Activated T-cell treated with anti-CD3 and anti-CD28 coated beads, Interleukin-2, amount 50 U/mL, for 1 hour (primary cell): ENCODE measurements at regions not wholly inside any gene's neighbourhood (a gene's known extent, or its start where the extent isn't known, plus 50 kb on each side); places are given as distances from the start of the nearest gene placed in this dataset.

Experiments used
- DNase-seq: peaks from one replicate; pipeline ENCODE4 v3.0.0-alpha.2; 2020

DNA sequence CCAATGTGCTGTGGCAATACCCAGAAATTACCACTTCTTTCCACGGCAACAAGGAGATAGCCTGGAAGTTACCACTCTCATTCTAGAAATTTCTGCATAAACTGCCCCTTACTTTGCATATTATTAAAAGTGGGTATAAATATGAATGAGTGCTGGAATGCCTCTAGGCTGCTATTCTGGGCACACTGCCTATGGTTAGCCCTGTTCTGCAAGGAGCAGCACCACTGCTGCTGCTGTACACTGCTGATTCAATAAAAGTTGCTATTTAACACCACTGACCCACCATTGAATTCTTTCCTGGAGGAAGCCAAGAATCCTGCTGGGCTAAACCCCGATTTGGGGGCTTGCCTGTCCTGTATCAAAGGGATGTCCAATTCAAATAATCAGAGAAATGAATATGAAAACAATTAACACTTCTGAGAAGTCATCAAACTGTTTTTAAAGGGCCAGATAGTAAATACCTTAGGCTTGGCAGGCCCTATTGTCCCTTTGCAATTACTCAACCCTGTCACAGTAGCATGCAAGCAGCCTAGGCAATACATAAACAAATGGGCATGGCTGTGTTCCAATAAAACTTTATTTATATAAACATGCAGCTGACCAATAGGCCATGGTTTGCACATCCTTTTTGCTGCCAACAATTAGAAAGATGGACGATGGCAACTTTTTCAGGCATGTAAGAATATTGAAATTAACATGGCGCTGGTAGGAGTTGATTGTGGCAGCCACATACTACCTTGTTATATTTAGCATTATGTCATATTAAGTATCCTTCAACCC lies 369.4 kb upstream of the B3GALT2 start:
- no peak for DNase-seq

DNA sequence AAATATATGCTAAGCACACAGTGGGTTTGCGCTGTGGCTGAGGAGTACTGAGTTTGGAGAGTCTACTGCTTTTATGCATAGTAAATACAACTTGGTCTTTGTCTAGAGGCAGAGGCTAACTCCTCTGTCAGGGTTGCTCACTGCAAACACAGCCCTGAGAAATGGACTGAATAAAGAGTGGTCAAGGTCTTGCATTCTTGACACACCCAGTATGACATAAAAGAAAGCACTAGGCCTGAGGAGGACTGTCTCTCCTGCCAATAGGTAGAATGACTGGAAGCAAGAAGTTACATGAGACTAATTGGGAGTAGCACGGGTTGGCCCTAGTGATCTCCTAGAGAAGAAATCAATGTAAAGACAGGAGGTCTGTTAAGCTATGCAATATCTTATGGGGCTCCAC lies 367.2 kb upstream of the B3GALT2 start:
- DNase-seq = no peak

DNA sequence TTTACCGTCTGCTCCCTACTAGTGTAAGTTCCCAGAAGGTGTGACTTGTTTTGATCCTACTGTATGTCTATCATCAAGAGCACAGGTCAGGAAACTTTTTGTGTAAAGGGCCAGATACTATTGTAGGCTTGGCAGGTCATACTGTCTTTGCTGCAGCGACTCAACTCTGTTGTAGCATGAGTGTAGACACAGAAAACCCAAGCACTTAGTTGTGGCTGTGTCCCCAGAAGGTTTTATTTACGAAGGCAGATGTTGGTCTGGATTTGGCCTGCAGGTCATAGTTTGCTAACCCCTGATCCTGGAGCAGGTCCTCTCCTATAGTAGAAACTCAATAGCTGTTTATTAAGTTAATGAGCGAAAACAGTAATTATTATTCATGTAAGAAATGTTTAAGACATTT lies 365.9 kb upstream of the B3GALT2 start:
- DNase-seq = no peak

DNA sequence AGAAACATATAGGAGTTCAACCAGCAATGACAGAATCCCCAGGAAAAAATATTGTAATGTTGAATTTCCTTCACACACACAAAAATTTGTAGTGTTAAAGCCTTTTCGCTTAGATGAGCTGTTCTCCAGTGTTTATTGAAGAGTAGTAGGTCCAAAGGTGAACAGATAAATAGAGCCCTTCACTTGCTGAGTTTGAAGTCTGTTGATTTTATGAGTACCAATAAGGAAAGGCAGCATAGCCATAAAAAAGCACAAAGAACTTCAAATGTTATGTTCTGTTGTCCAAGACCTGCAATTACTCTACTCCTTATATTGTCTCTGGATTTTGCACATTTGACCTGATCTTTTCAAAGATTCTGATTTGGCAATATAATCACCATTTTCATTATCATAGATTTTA lies 362.7 kb upstream of the B3GALT2 start:
- no peak for DNase-seq

DNA sequence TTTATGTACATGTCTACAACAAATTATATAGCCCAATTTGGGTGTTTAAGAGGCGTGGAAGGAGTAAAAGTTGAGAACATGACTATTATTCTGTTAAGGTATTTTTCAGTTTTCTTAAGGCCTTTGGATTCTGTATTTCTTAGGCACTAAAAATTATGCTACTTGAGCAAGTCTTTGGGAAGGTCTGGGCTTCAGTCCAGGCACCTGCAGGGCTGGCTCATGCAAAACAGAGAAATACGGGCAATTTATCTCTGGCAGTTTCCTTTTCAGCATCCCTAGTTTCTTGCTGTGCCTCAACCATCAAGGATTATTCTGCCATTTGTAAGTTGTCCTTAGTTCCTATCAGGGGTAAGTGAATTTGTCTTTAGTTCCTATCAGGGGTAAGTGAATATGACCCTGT lies 358.8 kb upstream of the B3GALT2 start:
- DNase-seq = no peak

DNA sequence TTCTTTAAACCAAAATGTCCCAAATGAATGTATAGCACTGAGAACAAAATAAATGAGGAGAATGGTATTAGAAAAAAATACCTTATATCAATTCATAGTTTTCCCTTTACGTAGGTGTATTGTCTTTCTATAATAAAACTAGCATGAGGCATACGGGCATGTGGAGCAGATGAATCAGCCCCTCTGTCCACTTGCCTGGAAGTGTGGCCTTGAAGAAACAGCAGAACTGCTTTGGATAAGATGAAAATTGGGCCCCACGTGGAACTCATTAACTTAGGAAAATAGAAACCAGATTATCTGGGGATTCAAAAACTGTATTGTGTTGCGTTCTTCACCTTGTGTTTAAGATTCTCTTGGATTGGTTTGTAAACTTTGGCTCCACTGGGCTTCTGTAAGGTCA lies 356.8 kb upstream of the B3GALT2 start:
- DNase-seq = no peak

DNA sequence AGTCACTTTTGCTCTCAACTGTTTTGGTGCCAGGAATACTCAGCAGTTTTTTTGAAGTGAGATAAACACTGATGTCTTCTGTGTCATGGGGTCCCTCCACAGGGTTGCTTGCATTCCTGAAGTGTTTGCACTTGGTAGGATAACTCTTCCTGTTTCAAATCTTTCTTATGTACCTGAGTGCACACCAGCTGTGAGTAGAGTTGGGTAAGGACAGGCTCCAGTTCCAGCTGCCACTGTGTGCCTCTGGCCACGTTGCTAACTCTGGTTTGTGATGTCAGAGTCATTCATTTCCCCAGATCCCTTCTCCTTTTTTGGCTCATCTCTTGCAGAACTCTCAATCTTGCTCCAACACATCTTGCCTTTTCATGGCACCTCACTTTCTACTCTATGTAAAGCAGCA lies 356.3 kb upstream of the B3GALT2 start:
- DNase-seq = no peak

DNA sequence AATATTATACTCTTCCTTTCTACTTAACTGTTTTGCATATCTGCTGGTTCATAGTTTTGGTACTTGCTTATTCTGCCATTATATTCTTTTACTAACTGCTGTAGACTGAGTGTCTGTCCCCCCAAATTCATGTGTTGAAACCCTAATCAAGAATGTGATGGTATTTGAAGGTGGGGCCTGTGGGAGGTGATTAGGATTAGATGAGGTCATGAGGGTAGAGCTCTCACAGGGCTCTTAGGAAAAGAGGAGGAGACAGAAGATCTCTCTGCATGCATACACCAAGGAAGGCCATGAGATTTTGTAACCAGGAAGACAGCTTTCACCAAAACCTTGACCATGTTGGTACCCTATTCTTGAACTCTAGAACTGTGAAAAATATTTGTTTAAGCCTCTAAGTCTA lies 354.1 kb upstream of the B3GALT2 start:
- no peak for DNase-seq

DNA sequence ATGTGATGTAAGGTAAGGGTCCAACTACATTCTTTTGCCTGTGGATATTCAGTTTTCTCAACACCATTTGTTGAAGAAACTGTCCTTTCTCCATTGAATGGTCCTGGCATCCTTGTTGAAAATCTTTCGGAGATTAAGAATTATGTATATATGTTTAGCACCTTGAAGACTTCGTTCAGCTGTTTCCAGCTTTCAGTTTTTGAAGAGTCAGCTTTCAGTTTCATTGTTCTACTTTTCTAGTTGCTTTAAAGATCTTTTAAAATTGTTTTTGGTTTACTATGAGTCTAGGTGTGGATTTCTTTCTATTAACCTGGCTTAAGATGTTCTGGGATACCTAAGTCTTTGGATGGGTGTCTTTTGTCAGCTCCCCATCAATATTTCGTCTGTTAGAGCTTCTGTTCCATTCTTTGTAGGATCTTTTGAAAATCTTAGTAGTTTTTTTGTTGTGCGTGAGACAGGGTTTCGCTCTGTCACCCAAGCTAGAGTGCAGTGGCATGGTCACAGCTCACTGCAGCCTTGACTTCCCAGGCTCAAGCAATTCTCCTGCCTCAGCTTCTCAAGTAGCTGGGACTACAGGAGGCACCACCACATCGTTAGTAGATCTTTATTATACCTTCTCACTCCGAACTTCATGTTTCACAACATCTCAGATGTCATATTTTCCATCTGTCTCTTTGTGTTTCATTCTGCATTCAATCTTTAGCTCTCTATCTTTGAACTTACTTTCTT lies 353.5 kb upstream of the B3GALT2 start:
- peak; percentile 25 for DNase-seq

DNA sequence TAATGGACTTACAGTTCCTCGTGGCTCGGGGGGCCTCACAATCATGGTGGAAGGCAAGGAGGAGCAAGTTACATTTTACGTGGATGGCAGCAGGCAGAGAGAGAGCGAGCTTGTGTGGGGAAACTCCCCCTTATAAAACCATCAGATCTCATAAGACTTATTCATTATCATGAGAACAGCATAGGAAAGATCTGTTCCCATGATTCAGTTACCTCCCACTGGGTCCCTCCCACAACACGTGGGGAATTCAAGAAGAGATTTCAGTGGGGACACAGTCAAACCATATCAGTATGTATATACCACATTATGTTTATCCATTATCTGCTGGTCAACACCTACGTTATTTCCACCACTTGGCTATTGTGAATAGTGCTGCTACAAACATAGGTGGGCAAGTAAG lies 352.3 kb upstream of the B3GALT2 start:
- no peak for DNase-seq

DNA sequence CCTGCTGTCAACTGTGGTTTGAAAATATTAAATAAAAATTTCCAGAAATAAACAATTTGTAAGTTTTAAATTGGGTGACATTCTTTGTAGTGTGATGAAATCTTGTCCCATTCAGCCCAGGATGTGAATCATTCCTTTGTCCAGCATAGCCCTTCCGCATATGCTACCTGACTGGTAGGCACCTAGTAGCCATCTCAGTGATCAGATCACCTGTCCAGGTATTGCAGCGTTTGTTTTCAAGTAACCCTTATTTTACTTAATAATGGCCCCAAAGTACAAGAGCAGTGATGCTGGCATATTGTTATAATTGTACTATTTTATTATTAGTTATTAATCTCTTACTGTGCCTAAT lies 351.6 kb upstream of the B3GALT2 start:
- DNase-seq = no peak

DNA sequence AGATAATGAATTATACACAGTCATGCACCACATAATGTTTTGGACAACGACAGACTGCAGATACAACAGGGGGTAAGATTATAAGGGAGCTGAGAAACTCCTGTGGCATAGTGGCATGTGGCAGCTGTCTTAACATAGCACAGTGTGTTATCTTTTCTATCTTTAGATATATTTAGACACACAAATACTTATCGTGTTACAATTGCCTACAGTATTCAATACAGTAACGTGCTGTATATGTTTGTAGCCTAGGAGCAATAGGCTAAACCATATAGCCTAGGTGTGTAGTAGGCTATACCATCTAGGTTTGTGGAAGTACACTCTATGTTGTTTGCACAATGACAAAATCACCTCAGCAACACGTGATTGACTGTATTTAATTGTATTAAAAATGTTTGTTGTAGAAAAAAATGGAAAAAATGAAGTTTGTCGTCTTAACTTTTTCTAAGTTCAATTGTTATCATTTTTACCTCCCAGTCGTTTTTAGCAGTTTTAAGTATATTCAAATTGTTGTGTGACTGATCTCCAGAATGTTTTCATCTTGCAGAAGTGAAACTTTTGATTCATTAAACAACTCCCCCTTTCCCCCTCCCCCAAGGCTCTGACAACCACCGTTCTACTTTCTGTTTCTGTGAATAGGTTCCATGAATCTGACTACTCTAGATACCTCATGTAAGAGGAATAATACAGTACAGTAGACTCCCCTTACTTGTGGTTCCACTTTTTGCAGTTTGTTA lies 351.0 kb upstream of the B3GALT2 start:
- no peak for DNase-seq

DNA sequence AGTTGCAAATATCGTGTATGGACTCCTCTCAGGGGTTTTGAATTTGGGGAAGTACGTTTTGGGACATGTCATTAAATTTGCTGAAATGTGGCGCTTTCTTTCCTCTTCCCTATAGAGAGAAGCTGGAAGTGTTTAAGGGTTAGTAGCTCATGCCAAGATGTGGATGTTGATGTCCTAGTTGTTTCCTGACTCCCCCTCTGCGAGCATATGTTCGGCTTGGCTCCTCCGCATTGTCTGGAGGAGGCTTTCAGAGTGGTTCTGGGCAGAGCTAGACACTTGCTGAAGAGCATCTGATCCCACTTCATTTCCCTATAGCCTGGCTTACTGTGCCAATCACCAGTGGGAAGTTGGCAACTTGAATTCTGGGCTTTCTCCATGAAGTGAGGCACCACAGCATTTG lies 347.4 kb upstream of the B3GALT2 start:
- DNase-seq = no peak

DNA sequence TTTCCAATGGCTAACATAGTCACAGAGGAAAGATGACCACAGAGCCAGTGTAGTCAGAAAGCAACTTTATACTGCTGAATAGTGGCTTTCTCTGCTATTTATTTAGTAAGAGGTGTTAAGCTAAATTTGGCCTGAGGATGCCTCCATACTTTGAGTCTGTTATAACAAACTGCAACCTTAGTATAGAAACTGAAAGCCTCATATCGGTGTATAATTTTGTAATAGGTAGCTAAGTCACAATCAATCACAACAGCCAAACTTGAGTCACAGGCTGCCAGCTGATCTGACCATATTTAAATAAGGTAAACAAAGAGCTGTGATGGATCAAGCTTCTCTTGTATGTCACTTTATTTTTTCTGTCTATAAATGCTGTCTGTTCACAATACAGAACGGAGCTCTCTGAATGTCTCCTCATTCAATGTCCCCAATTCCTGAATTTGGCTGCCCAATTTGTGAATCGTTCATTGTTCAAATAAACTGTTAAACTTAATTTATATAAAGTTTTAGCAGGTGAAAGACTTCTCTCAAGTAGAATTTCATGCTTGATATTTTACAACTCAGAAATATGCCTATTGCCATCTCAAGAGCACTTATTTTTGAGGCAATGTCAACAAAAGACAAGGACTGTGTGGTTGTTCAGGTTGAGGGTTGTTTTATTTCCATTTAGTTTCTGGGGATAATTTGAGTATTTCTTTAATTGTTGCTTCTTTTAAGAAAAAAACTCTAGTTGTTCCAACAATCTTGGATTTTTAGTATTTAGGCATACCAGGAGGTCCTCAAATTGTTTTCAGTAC lies 339.7 kb upstream of the B3GALT2 start:
- DNase-seq = no peak

DNA sequence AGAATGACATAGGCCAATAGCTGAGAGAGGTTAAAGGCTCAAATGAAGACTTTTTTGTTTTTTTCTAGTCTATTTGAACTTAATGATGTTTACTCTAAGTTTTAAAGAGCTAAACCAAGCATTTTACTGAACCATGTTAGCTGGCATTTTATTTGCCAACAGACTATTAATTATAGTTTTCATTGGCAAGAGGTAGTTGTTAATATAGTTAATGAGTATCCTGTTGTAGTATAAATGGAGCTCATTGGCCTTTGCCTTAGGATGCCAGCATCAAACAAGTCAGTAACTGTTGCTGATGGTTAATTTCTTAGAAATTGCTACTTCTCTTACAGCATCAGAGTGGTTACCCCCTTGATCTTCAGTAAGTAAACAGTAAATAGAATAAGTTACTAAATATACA lies 339.0 kb upstream of the B3GALT2 start:
- no peak for DNase-seq

DNA sequence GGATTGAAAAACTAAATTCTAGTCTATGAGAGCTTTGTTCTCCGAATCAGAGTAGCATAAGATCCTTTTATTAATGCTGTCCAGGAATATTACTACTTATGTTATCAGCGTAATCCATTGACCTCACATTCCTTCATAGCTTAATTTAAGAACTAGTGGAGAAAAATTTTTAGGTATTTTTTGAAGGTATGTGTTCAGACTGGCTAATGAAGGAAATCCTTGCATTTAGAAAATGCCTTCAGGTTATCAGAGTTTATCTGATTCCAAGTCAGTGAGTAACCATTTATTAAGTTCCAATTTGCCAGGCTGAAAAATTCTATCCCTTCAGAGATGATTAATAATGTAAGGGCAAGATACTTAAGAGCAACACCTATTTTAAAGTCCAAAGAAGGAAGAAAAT lies 338.2 kb upstream of the B3GALT2 start:
- DNase-seq = no peak

DNA sequence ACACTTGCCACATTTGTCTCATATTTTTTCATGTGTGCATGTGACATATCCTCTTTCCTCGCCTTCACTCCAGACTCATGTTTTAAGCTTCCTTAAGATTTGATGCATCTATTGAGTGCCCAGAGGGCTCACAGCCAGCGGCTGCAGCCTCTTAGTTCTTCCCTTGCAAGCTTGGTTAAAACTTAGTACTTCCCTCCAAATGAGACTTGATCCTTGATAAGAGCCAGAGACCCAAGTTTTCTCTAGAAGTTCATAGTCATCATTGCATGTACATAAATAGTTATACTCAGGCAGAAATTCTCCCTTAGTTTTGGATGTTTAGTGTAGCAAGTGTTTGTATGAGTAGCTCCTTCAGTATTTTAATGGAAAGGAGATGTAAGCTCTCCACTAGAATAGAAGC lies 337.6 kb upstream of the B3GALT2 start:
- no peak for DNase-seq

DNA sequence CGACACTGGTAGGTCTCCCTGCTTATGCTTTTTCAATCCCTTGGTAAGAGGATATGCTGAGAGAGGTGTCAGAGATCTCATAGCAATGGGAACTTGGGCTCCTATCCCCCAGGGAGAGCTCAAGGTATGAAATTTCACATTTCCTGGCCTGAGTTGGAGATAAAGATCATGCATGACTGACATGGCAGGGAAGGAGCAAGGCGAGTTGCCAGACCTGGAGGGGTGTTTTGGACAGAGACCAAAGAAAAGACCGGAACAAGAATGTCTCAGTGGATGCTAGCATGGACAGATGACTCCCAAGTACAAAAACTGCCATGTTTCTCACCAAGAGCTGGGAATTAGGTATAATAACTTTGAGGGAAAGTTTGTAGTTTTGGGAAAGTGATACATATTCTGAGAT lies 334.1 kb upstream of the B3GALT2 start:
- no peak for DNase-seq

DNA sequence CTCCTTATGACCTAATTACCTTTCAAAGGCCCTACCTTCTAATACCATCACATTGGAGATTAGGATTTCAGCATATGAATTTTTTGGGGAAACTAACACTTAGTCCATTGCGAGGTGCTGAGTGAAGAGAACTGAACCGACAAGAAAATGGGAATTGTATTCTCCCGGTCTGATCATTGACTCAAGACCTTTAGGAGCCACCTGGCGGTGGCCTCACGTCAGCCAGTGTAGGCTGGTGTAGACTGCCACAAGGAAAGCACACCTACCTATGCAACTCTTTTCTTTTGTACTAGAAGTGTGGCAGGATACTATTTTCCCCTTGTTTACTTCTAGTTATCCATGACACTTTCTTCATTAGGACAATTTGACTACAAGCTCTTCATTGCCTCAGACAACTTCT lies 333.5 kb upstream of the B3GALT2 start:
- DNase-seq = no peak

DNA sequence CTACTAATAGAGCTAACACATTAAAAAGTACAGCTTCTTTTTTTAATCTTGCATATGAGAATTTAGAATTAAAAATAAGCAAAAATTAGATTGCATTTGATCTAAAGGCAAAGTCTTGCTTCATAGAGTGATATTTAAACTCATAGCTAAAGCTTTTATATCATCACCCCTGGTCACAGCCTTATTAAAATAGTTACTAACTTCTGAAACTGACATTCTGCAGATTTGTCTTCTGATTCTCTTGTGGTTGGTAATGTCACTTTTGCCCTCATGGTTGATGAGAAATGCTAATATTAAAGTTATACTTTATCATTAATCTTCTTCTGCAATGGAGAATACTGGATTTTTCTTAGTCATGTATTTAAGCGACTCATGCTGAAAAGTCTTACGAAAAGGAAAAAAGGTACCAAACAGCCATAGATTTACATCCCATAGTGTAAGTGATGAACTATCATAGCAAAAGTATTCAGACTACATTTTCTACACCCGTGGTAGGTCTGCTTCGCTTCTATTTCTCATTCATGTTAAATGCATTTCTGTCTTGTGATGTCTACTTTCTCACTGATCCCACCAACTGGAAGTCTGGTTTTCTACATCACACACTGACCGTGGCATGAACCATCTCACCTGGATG lies 330.5 kb upstream of the B3GALT2 start:
- DNase-seq = no peak

DNA sequence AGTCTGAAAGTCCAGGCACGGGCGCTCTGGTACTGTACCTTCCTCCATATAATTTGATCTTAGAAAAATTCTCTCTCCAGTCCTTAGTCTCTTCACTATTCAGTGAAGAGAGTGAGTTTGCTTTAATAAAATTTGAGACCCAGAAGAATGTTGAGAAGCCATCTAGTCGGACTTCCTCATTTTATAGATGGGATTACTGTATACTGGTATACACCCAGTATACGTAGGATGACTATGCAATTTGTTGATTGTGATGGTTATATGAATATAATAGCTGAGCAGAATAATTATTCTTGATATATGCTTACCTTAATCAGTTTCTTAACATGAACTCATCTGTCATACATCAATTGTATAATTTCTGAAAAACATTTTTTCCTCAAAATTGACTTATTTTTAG lies 328.0 kb upstream of the B3GALT2 start:
- no peak for DNase-seq

DNA sequence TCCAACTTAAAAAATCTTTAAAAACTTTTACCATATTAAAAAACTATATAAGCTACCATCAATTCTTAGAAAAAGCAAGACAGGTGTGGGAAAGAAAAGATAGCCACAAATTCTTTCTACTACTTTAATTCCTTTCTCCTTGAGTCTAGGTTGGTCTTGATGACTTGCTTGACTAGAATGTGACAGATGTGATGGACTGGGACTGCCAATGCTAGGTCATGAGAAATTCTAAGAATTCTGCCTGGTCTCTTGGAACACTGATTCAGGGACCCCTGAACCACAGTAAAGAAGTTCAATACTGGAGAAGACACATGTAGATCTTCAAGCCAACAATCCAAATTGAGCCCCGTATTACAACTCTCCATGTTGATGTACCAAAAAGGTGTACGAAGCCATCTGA lies 326.6 kb upstream of the B3GALT2 start:
- no peak for DNase-seq

DNA sequence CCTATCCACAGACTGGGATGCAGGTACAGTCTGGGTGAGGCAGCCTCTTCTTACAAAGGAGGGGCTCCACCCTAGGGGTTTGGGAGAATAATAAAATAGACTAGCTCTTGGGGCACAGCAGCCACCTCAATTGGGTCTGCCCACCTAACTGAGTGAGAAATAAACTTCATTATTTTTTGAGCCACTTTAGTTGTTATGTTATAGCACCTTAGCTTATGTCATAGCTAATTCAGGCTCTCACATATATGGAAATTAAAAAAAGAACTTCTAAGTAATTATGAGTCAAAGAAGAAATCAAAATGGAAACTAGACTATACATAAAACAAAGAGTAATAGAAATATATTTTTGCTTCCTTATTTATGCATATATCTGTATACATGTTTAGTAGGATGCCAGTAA lies 318.5 kb upstream of the B3GALT2 start:
- DNase-seq = no peak
